ENCODE measurements at regions not wholly inside any gene's neighbourhood (a gene's known extent, or its start where the extent isn't known, plus 50 kb on each side); places are given as distances from the start of the nearest gene placed in this dataset.

DNA sequence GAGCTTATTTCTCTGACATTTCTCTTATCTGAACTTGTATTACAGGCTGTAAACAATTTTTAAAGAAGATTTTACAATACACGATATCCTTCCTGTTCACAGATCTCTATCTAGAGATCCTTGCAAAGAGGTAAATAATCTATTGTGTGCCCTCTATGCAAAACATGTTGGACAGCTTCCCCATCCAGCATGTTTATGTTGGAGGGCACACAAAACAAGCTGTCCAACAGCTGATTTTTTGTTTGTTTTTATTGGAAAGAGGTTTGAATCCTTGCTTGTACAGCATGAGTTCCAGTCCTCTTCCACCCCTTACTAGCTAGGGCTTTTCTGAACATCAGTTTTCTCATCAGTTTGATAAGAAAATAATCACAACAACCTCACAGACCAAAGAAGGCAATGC lies 62.3 kb upstream of the SYNDIG1 start:
- peaks cover 23 to 50% of the 10 kb centered on the region in 2 donors for H3K4me1 ChIP-seq (ENCODE audit: control insufficient read depth in 1 of 2, low read depth in 2 of 2)
- H3K27me3 ChIP-seq (replicated peaks; ENCODE audit: insufficient read depth), result no peaks in the 10 kb centered on the region
- ATAC-seq (ENCODE audit: insufficient number of reproducible peaks, low FRiP score, low read depth) (no peak), DNase-seq (ENCODE audit: low spot score) (no peak)
- H3K9me3 ChIP-seq, result no peaks in the 10 kb centered on the region
- TF ChIP-seq, protein P1, sequence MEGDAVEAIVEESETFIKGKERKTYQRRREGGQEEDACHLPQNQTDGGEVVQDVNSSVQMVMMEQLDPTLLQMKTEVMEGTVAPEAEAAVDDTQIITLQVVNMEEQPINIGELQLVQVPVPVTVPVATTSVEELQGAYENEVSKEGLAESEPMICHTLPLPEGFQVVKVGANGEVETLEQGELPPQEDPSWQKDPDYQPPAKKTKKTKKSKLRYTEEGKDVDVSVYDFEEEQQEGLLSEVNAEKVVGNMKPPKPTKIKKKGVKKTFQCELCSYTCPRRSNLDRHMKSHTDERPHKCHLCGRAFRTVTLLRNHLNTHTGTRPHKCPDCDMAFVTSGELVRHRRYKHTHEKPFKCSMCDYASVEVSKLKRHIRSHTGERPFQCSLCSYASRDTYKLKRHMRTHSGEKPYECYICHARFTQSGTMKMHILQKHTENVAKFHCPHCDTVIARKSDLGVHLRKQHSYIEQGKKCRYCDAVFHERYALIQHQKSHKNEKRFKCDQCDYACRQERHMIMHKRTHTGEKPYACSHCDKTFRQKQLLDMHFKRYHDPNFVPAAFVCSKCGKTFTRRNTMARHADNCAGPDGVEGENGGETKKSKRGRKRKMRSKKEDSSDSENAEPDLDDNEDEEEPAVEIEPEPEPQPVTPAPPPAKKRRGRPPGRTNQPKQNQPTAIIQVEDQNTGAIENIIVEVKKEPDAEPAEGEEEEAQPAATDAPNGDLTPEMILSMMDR (IDR thresholded peaks at IDR 0.05), result no peak
- H3K36me3 ChIP-seq, result no peaks in the 10 kb centered on the region
- H3K4me3 ChIP-seq, result no peak overlapping the region
- H3K27ac ChIP-seq, result no peak overlapping the region

DNA sequence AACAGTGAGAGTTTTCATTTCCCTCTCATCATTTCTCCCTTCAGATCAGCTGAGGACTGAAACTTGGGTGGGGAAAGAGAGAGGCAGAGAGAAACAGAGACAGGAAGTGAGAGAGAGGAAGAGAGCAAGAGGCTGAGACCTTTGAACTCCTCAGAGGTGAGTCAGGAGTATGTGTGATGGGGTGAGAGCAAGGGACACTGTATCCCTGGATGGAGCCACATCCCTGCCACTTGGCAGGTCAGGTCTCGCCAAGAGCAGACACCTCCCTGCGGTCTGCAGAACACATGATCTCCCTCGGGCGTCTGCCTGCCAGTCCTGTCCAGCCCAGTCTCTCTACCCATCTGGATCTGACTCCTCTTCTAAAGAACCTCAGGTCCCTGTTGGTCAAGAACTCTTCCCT lies 62.7 kb upstream of the SYNDIG1 start:
- TF ChIP-seq, protein P1 (IDR thresholded peaks at IDR 0.05), result no peak
- peaks cover 22 to 46% of the 10 kb centered on the region in 2 donors for H3K4me1 ChIP-seq (ENCODE audit: control insufficient read depth in 1 of 2, low read depth in 2 of 2)
- H3K9me3 ChIP-seq, result no peaks in the 10 kb centered on the region
- H3K27me3 ChIP-seq (replicated peaks; ENCODE audit: insufficient read depth), result no peaks in the 10 kb centered on the region
- no peak overlapping the region for H3K27ac ChIP-seq
- DNase-seq (ENCODE audit: low spot score) (no peak), ATAC-seq (ENCODE audit: insufficient number of reproducible peaks, low FRiP score, low read depth) (no peak)
- H3K36me3 ChIP-seq, result no peaks in the 10 kb centered on the region
- no peak overlapping the region for H3K4me3 ChIP-seq

DNA sequence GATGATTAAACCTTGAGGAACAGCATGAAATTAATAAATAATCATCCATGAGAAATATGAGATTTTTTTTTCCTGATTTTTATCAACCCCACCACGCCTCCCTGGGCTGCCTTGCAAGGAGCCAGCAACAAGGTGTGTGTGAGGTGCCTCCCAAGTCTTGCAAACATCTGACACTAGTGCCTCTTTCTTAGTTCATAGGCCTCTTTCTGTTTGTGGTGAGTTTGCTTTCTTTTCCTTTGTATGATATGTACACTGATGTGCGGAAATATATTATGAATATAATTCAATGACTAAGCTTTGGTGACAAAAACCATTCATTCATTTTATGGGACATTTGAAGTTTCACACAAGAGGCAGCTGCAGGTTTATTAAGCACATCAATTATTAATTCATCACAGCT lies 63.2 kb upstream of the SYNDIG1 start:
- ATAC-seq (ENCODE audit: insufficient number of reproducible peaks, low FRiP score, low read depth) (no peak), DNase-seq (ENCODE audit: low spot score) (no peak)

DNA sequence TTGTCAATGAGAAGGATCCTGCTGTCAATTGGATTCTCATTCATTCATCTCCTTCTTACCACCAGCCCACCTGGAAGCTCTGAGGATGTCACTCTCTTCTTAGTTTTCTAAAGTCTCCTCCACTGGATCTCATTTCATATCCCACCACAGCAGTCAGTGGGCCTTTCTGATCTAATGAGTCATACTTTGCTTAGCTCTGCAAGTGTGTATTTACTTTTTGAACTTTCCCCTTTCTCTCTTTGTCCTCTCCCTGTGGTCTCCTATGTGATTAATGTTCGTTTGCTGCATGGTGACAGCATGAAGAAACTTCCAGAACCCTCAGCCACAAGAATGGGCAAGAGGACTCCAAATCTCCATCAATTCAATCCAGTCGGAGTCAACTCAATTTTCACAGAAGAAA lies 63.6 kb upstream of the SYNDIG1 start:
- Histone ChIP-seq H3K27ac (no peak overlapping the region), H3K36me3 (no peaks in the 10 kb centered on the region), H3K9me3 (no peaks in the 10 kb centered on the region), H3K4me1 (ENCODE audit: control insufficient read depth in 1 of 2, low read depth in 2 of 2) (peaks cover 16 to 38% of the 10 kb centered on the region in 2 donors), H3K4me3 (no peak overlapping the region), H3K27me3 (replicated peaks; ENCODE audit: insufficient read depth) (no peaks in the 10 kb centered on the region)
- TF ChIP-seq, protein P1 (IDR thresholded peaks at IDR 0.05), result no peak
- ATAC-seq (ENCODE audit: insufficient number of reproducible peaks, low FRiP score, low read depth) (no peak), DNase-seq (ENCODE audit: low spot score) (no peak)

More for the DNA sequence above, 63.2 kb upstream of the SYNDIG1 start:
- Histone ChIP-seq H3K9me3 (no peaks in the 10 kb centered on the region), H3K27me3 (replicated peaks; ENCODE audit: insufficient read depth) (no peaks in the 10 kb centered on the region), H3K36me3 (no peaks in the 10 kb centered on the region), H3K4me1 (ENCODE audit: control insufficient read depth in 1 of 2, low read depth in 2 of 2) (peaks cover 20 to 42% of the 10 kb centered on the region in 2 donors), H3K4me3 (no peak overlapping the region), H3K27ac (no peak overlapping the region)
- TF ChIP-seq, protein P1 (IDR thresholded peaks at IDR 0.05), result no peak

DNA sequence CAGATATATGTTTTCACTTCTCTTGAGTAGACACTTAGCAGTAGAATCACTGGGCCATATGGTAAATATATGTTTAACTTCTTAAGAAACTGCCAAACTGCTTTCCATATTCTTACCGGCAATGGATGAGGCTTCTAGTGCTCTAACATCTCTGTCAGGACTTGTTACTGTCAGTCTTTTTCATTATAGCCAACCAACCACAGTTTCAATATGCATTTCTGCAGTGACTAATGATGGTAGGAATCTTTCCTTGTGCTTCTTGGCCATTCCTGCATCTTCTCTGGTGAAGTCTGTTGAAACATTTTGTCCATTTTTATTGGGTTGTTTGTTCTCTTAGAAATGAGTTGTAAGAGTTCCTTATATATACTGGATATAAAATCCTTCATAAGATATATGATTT lies 66.0 kb upstream of the SYNDIG1 start:
- no peak for ATAC-seq (ENCODE audit: insufficient number of reproducible peaks, low FRiP score, low read depth)
- H3K9me3 ChIP-seq, result no peaks in the 10 kb centered on the region

More for the DNA sequence above, 66.0 kb upstream of the SYNDIG1 start:
- TF ChIP-seq, protein P1 (IDR thresholded peaks at IDR 0.05), result no peak
- Histone ChIP-seq H3K36me3 (no peaks in the 10 kb centered on the region), H3K27me3 (replicated peaks; ENCODE audit: insufficient read depth) (no peaks in the 10 kb centered on the region), H3K27ac (no peak overlapping the region), H3K4me3 (no peak overlapping the region), H3K4me1 (ENCODE audit: control insufficient read depth in 1 of 2, low read depth in 2 of 2) (peaks cover 13 to 21% of the 10 kb centered on the region in 2 donors)
- no peak for DNase-seq (ENCODE audit: low spot score)
